H1 (cell line): ENCODE measurements at regions not wholly inside any gene's neighbourhood (a gene's known extent, or its start where the extent isn't known, plus 50 kb on each side); places are given as distances from the start of the nearest gene placed in this dataset.

Experiments
- CTCF ChIA-PET: fragments of 300-600 bp; sonication (Branson Sonifier 250); formaldehyde crosslinking; loops from one replicate; lab custom pipeline; 2021; ENCODE audit not compliant: partially characterized antibody; lab: Charles Lee
- POLR2A ChIA-PET: fragments of 300-600 bp; sonication (Branson Sonifier 250); formaldehyde crosslinking; loops from one replicate; lab custom pipeline; 2021; ENCODE audit warnings: inconsistent platforms; ENCODE audit not compliant: partially characterized antibody; lab: Charles Lee
- DNase-seq, 2 experiments: peaks; one replicate each; pipeline versions ENCODE4 v3.0.0 to v3.0.0-alpha.2; 2010 to 2022; ENCODE audit warnings: low spot score in 2 of 2, low read depth in 1 of 2, mixed read lengths in 1 of 2
- FAIRE-seq: peaks from 2 replicates; lab custom pipeline; 2011; peaks lifted over from hg19 to GRCh38; lab: Jason Lieb, UNC
- H2AFZ ChIP-seq: 2 replicates; pipeline ENCODE4 v1.8.1; 2012; ENCODE audit warnings: low read length, inconsistent platforms
- H2AK5ac ChIP-seq: 2 replicates; pipeline ENCODE4 v1.6.1; 2013; ENCODE audit warnings: low read depth, low read length
- H2BK120ac ChIP-seq: replicated peaks from 2 replicates; pipeline ENCODE3; 2013; ENCODE audit warnings: low read depth, low read length, inconsistent platforms
- H2BK12ac ChIP-seq: 2 replicates; pipeline ENCODE4 v1.6.1; 2013; ENCODE audit warnings: low read depth, low read length
- H2BK15ac ChIP-seq: 2 replicates; pipeline ENCODE4 v1.6.1; 2013; ENCODE audit warnings: low read length
- H2BK20ac ChIP-seq: 2 replicates; pipeline ENCODE4 v1.6.1; 2013; ENCODE audit warnings: low read length
- H2BK5ac ChIP-seq: 2 replicates; pipeline ENCODE4 v1.6.1; 2013; ENCODE audit warnings: low read depth, low read length
- H3K14ac ChIP-seq: 2 replicates; pipeline ENCODE4 v1.6.1; 2013; ENCODE audit warnings: inconsistent platforms; ENCODE audit not compliant: insufficient read length
- H3K18ac ChIP-seq: 2 replicates; pipeline ENCODE4 v1.6.1; 2013; ENCODE audit warnings: low read length; ENCODE audit errors: extremely low read depth
- H3K23ac ChIP-seq: 2 replicates; pipeline ENCODE4 v1.6.1; 2013; ENCODE audit warnings: inconsistent platforms; ENCODE audit not compliant: insufficient read length
- H3K23me2 ChIP-seq: 2 replicates; pipeline ENCODE4 v1.6.1; 2013; ENCODE audit warnings: low read depth, low read length
- H3K27ac ChIP-seq: 2 replicates; pipeline ENCODE4 v1.6.1; 2011; ENCODE audit warnings: low read depth, low read length, inconsistent platforms
- H3K27me3 ChIP-seq, 4 experiments: replicated peaks in 1 of 4; 1 replicate in 1 of 4; 2 replicates in 3 of 4; pipeline versions ENCODE4 v1.6.1 to v1.8.1; 2011 to 2013; ENCODE audit warnings: low read length in 3 of 4, mild to moderate bottlenecking in 3 of 4, inconsistent platforms in 2 of 4, mixed read lengths in 2 of 4, moderate library complexity in 1 of 4; ENCODE audit not compliant: control insufficient read depth in 3 of 4, insufficient read depth in 3 of 4; ENCODE audit errors: extremely low read depth in 1 of 4
- H3K36me3 ChIP-seq, 4 experiments: 2 replicates each; pipeline versions ENCODE4 v1.6.1 to v1.8.1; 2011 to 2013; ENCODE audit warnings: mild to moderate bottlenecking in 4 of 4, low read length in 3 of 4, moderate library complexity in 2 of 4, control low read depth in 1 of 4, inconsistent platforms in 1 of 4; ENCODE audit not compliant: insufficient read depth in 4 of 4, control insufficient read depth in 2 of 4
- H3K4ac ChIP-seq: replicated peaks from 2 replicates; pipeline ENCODE3; 2013; ENCODE audit warnings: low read length, low read depth, mixed read lengths, inconsistent platforms; ENCODE audit not compliant: insufficient read length
- H3K4me1 ChIP-seq, 4 experiments: replicated peaks in 1 of 4; 1 replicate in 1 of 4; 2 replicates in 3 of 4; pipeline versions ENCODE4 v1.6.1 to v1.8.1; 2011 to 2013; ENCODE audit warnings: low read length in 3 of 4, inconsistent platforms in 2 of 4, mixed read lengths in 1 of 4; ENCODE audit not compliant: insufficient read depth in 4 of 4, control insufficient read depth in 3 of 4
- H3K4me2 ChIP-seq, 2 experiments: 2 replicates each; pipeline versions ENCODE4 v1.6.1 to v1.8.1; 2011 to 2013; ENCODE audit warnings: low read depth in 2 of 2, low read length in 2 of 2, control low read depth in 1 of 2, inconsistent platforms in 1 of 2, mild to moderate bottlenecking in 1 of 2; ENCODE audit not compliant: insufficient read depth in 1 of 2
- H3K4me3 ChIP-seq, 4 experiments: fragments of 200-600, 300-600 bp in 1 of 4; sonication (generic), shearing (Covaris generic), sonication (Bioruptor Twin) in 1 of 4; 2 replicates each; pipeline versions ENCODE4 v1.5.1 to v1.8.1; 2011 to 2016; ENCODE audit warnings: low read length in 4 of 4, low read depth in 3 of 4, control low read depth in 2 of 4, inconsistent platforms in 2 of 4, mild to moderate bottlenecking in 2 of 4, mixed read lengths in 1 of 4, moderate library complexity in 1 of 4; ENCODE audit not compliant: insufficient read depth in 2 of 4; ENCODE audit errors: extremely low read depth in 1 of 4
- H3K56ac ChIP-seq: replicated peaks from 2 replicates; pipeline ENCODE3; 2013; ENCODE audit warnings: low read depth, mild to moderate bottlenecking, mixed read lengths, low read length, inconsistent platforms; ENCODE audit not compliant: insufficient read length
- H3K79me1 ChIP-seq: 2 replicates; pipeline ENCODE4 v1.6.1; 2013; ENCODE audit warnings: low read depth, low read length, control low read depth
- H3K79me2 ChIP-seq, 2 experiments: 2 replicates each; pipeline versions ENCODE4 v1.6.1 to v1.8.1; 2012 to 2013; ENCODE audit warnings: low read length in 2 of 2, mild to moderate bottlenecking in 2 of 2, inconsistent platforms in 1 of 2; ENCODE audit not compliant: insufficient read depth in 2 of 2, control insufficient read depth in 1 of 2
- H3K9ac ChIP-seq, 4 experiments: replicated peaks in 1 of 4; 1 replicate in 1 of 4; 2 replicates in 3 of 4; pipeline versions ENCODE4 v1.6.1 to v1.8.1; 2011 to 2013; ENCODE audit warnings: low read depth in 3 of 4, low read length in 3 of 4, control low read depth in 2 of 4, mild to moderate bottlenecking in 2 of 4, moderate library complexity in 2 of 4, inconsistent platforms in 1 of 4; ENCODE audit errors: extremely low read depth in 1 of 4
- H3K9me3 ChIP-seq, 2 experiments: 2 replicates each; pipeline versions ENCODE4 v1.6.1 to v1.8.1; 2012 to 2013; ENCODE audit warnings: mild to moderate bottlenecking in 2 of 2, moderate library complexity in 2 of 2, control low read depth in 1 of 2, inconsistent platforms in 1 of 2, low read depth in 1 of 2, low read length in 1 of 2, mixed read lengths in 1 of 2; ENCODE audit not compliant: insufficient read depth in 2 of 2
- H4K20me1 ChIP-seq, 2 experiments: replicated peaks in 1 of 2; 2 replicates each; pipeline versions ENCODE3 to v1.8.1; 2011 to 2013; ENCODE audit warnings: inconsistent platforms in 2 of 2, low read length in 2 of 2, mild to moderate bottlenecking in 1 of 2; ENCODE audit not compliant: insufficient read depth in 2 of 2, control insufficient read depth in 1 of 2
- H4K5ac ChIP-seq: 2 replicates; pipeline ENCODE4 v1.6.1; 2013; ENCODE audit warnings: low read length, low read depth, mixed read lengths, inconsistent platforms; ENCODE audit not compliant: insufficient read length
- H4K8ac ChIP-seq: 2 replicates; pipeline ENCODE4 v1.8.0; 2013; ENCODE audit warnings: mild to moderate bottlenecking, moderate library complexity, low read length, inconsistent platforms; ENCODE audit not compliant: insufficient read depth; ENCODE audit errors: extremely low read depth
- H4K91ac ChIP-seq: replicated peaks from 2 replicates; pipeline ENCODE3; 2013; ENCODE audit warnings: low read length, mixed read lengths, inconsistent platforms; ENCODE audit not compliant: insufficient read length
- CREB1 ChIP-seq: IDR thresholded peaks from 2 replicates; pipeline ENCODE4 v1.6.1; 2012; ENCODE audit warnings: inconsistent platforms
- GTF2F1 ChIP-seq: IDR thresholded peaks from 2 replicates; pipeline ENCODE4 v1.6.1; 2012; ENCODE audit warnings: low read depth, low read length, improper control_type of control experiment, borderline replicate concordance
- HDAC6 ChIP-seq: IDR thresholded peaks from one replicate; pipeline ENCODE4 v1.7.1; 2012; ENCODE audit warnings: low read depth, mild to moderate bottlenecking, inconsistent platforms, low read length, moderate library complexity
- KDM4A ChIP-seq: IDR thresholded peaks from one replicate; pipeline ENCODE4 v1.7.1; 2012; ENCODE audit warnings: low read depth, mild to moderate bottlenecking, moderate library complexity, low read length, inconsistent platforms; ENCODE audit not compliant: severe bottlenecking
- MAFK ChIP-seq: IDR thresholded peaks from 2 replicates; pipeline ENCODE4 v1.6.1; 2012; ENCODE audit warnings: low read depth, mild to moderate bottlenecking, improper control_type of control experiment, low read length
- RXRA ChIP-seq: IDR thresholded peaks from 2 replicates; pipeline ENCODE4 v1.6.1; 2011; ENCODE audit warnings: low read depth, mild to moderate bottlenecking, low read length, moderate library complexity; ENCODE audit not compliant: insufficient read depth
- SIRT6 ChIP-seq: IDR thresholded peaks from one replicate; pipeline ENCODE4 v1.7.1; 2012; ENCODE audit warnings: low read length, inconsistent platforms
- SRF ChIP-seq: IDR thresholded peaks from 2 replicates; pipeline ENCODE4 v1.6.1; 2011; ENCODE audit warnings: mild to moderate bottlenecking, low read depth, low read length, moderate library complexity
- TBP ChIP-seq: IDR thresholded peaks from 2 replicates; pipeline ENCODE4 v1.6.1; 2011; ENCODE audit warnings: low read depth, low read length, improper control_type of control experiment
- YY1 ChIP-seq: IDR thresholded peaks from 2 replicates; pipeline ENCODE4 v1.6.1; 2011; ENCODE audit warnings: low read depth, mild to moderate bottlenecking, low read length
- WGBS, 2 experiments: shearing (Covaris generic) in 1 of 2; methylation state at CpG; one replicate each; pipeline versions ENCODE4 v1.1.6 to v1.1.7; 2013 to 2015; ENCODE audit warnings: low lambda C conversion rate in 2 of 2, mixed read lengths in 2 of 2, inconsistent platforms in 1 of 2, low coverage in 1 of 2, missing lambda C conversion rate in 1 of 2; ENCODE audit not compliant: insufficient replicate concordance in 2 of 2, insufficient coverage in 1 of 2, insufficient read length in 1 of 2; ENCODE audit errors: extremely low coverage in 1 of 2, missing lambda C conversion rate in 1 of 2; 5-methylcytosine and 5-hydroxymethylcytosine counted together

- no peak overlapping the region for H3K9ac ChIP-seq
- DNase-seq, result no peak
- H2BK12ac ChIP-seq, result no peak overlapping the region
- 78% methylated on average over 5 of the region's 5 CpGs; no CpG with 5 or more reads in 1 of the 2 experiments for WGBS, 2 experiments
- no peak overlapping the region for H4K8ac ChIP-seq
- no peaks in the 10 kb centered on the region for H3K79me1 ChIP-seq
- ChIA-PET CTCF (no interaction called here), POLR2A (no interaction called here)
- no peak overlapping the region for H2AFZ ChIP-seq
- H3K18ac ChIP-seq, result no peak overlapping the region
- H3K4me3 ChIP-seq, result no peak overlapping the region
- H3K23me2 ChIP-seq, result no peaks in the 10 kb centered on the region
- no peaks in the 10 kb centered on the region for H3K27me3 ChIP-seq
- H3K9me3 ChIP-seq, result no peaks in the 10 kb centered on the region
- H3K4me1 ChIP-seq, result no peaks in the 10 kb centered on the region
- TF ChIP-seq HDAC6 (no peak), GTF2F1 (no peak), CREB1 (no peak), SRF (no peak), MAFK (no peak), SIRT6 (no peak), YY1 (no peak), RXRA (no peak), TBP (no peak), KDM4A (no peak)
- H2BK120ac ChIP-seq, result no peak overlapping the region
- H3K36me3 ChIP-seq, result no peaks in the 10 kb centered on the region
- no peak overlapping the region for H3K27ac ChIP-seq
- no peak for FAIRE-seq
- H4K91ac ChIP-seq, result no peak overlapping the region
- H3K56ac ChIP-seq, result no peak overlapping the region
- H3K23ac ChIP-seq, result no peak overlapping the region
- H2BK15ac ChIP-seq, result no peak overlapping the region
- H3K4me2 ChIP-seq, result no peak overlapping the region
- no peaks in the 10 kb centered on the region for H3K79me2 ChIP-seq
- H2BK5ac ChIP-seq, result no peak overlapping the region
- H4K20me1 ChIP-seq, result no peaks in the 10 kb centered on the region
- H2AK5ac ChIP-seq, result no peak overlapping the region
- no peak overlapping the region for H3K4ac ChIP-seq
- H2BK20ac ChIP-seq, result no peak overlapping the region
- no peak overlapping the region for H3K14ac ChIP-seq
- H4K5ac ChIP-seq, result no peak overlapping the region
Observed at GRCh38 chr6:164062872-164063271, 648.4 kb downstream of the QKI start.
